Left ventricle myocardium inferior (tissue), 1 donor: ENCODE measurements at regions not wholly inside any gene's neighbourhood (a gene's known extent, or its start where the extent isn't known, plus 50 kb on each side); places are given as distances from the start of the nearest gene placed in this dataset.

ENCODE experiments used
- DNase-seq: peaks from one replicate; pipeline ENCODE4 v3.0.0-alpha.2; 2020
- H3K27ac ChIP-seq: fragments of 200-600 bp; replicated peaks from 2 replicates; pipeline ENCODE4 v1.8.0; 2021
- H3K27me3 ChIP-seq: fragments of 200-600 bp; 2 replicates; pipeline ENCODE4 v1.8.0; 2021; ENCODE audit warnings: low read depth
- H3K36me3 ChIP-seq: fragments of 200-600 bp; 2 replicates; pipeline ENCODE4 v1.8.0; 2021
- H3K4me1 ChIP-seq: fragments of 200-600 bp; 2 replicates; pipeline ENCODE4 v1.8.0; 2021
- H3K4me3 ChIP-seq: fragments of 200-600 bp; 2 replicates; pipeline ENCODE4 v1.8.0; 2021; ENCODE audit warnings: mild to moderate bottlenecking, moderate library complexity
- H3K9me3 ChIP-seq: fragments of 200-600 bp; replicated peaks from 2 replicates; pipeline ENCODE4 v1.8.0; 2021
- CTCF ChIP-seq: fragments of 200-600 bp; IDR thresholded peaks from 2 replicates; pipeline ENCODE4 v1.8.0; 2021; ENCODE audit warnings: antibody characterized with exemption, mild to moderate bottlenecking, borderline replicate concordance
- intact Hi-C: fragments of 100-400 bp; cut with micrococcal nuclease; formaldehyde crosslinking; loops from one replicate; pipeline ENCODE4 v1.11.0; 2022
- donor health status: DM: no; HTN: yes; CAD: no; lungs with severe emphysema.

- no peak for DNase-seq
- Histone ChIP-seq H3K4me1 (no peaks in the 10 kb centered on the region), H3K27me3 (no peaks in the 10 kb centered on the region), H3K36me3 (no peaks in the 10 kb centered on the region), H3K4me3 (no peak overlapping the region), H3K9me3 (no peaks in the 10 kb centered on the region), H3K27ac (no peak overlapping the region)
- intact Hi-C loops: no loop called here
- no peak for TF ChIP-seq CTCF
Observed at GRCh38 chr4:181307824-181308223, 935.4 kb upstream of the TENM3 start.

- Histone ChIP-seq H3K4me3 (no peak overlapping the region), H3K36me3 (no peaks in the 10 kb centered on the region), H3K9me3 (no peaks in the 10 kb centered on the region), H3K4me1 (no peaks in the 10 kb centered on the region), H3K27ac (no peak overlapping the region), H3K27me3 (no peaks in the 10 kb centered on the region)
- no peak for TF ChIP-seq CTCF
- DNase-seq: no peak
- intact Hi-C loops: no loop called here
Observed at GRCh38 chr4:181308476-181309312, 934.5 kb upstream of the TENM3 start.

GRCh38 chr4:181312066-181312465, 931.1 kb upstream of the TENM3 start:
- intact Hi-C loops: no loop called here
- H3K36me3 ChIP-seq: no peaks in the 10 kb centered on the region
- H3K27me3 ChIP-seq: no peaks in the 10 kb centered on the region
- TF ChIP-seq CTCF: no peak
- H3K4me1 ChIP-seq: no peaks in the 10 kb centered on the region
- H3K9me3 ChIP-seq: peaks cover 8% of the 10 kb centered on the region
- peak overlapping the region; percentile 26 for H3K27ac ChIP-seq
- H3K4me3 ChIP-seq: no peak overlapping the region
- no peak for DNase-seq

- Histone ChIP-seq H3K27me3 (no peaks in the 10 kb centered on the region), H3K9me3 (peaks cover 1% of the 10 kb centered on the region), H3K36me3 (no peaks in the 10 kb centered on the region), H3K4me3 (no peak overlapping the region), H3K4me1 (no peaks in the 10 kb centered on the region), H3K27ac (no peak overlapping the region)
- TF ChIP-seq CTCF: no peak
- intact Hi-C loops: no loop called here
- peak; percentile 17 for DNase-seq
Observed at GRCh38 chr4:181319629-181320028, 923.6 kb upstream of the TENM3 start.

- Histone ChIP-seq H3K9me3 (no peaks in the 10 kb centered on the region), H3K4me1 (no peaks in the 10 kb centered on the region), H3K36me3 (no peaks in the 10 kb centered on the region), H3K27me3 (no peaks in the 10 kb centered on the region), H3K27ac (no peak overlapping the region), H3K4me3 (no peak overlapping the region)
- no peak for DNase-seq
- no peak for TF ChIP-seq CTCF
- intact Hi-C loops: no loop called here
Observed at GRCh38 chr4:181323061-181323460, 920.1 kb upstream of the TENM3 start.
